Cardiac fibroblast (primary cell): ENCODE measurements at regions not wholly inside any gene's neighbourhood (a gene's known extent, or its start where the extent isn't known, plus 50 kb on each side); places are given as distances from the start of the nearest gene placed in this dataset.

ENCODE experiments used
- DNase-seq, 2 donors: peaks; one replicate each; pipeline versions ENCODE4 v3.0.0 to v3.0.0-alpha.2; 2010; ENCODE audit warnings: low read depth in 2 of 2
- H3K4me3 ChIP-seq, 2 donors: replicated peaks in 1 of 2; 1 replicate in 1 of 2; 2 replicates in 1 of 2; pipeline ENCODE4 v1.5.1; 2011; ENCODE audit warnings: low read depth in 2 of 2, low read length in 2 of 2, mild to moderate bottlenecking in 2 of 2, moderate library complexity in 1 of 2
- CTCF ChIP-seq: IDR thresholded peaks from one replicate; pipeline ENCODE4 v1.5.1; 2011; ENCODE audit warnings: low read depth, mild to moderate bottlenecking, low read length, inconsistent platforms

GRCh38 chr17:83183951-83184506 lies 104.6 kb downstream of the METRNL start:
- no peak overlapping the region for H3K4me3 ChIP-seq
- TF ChIP-seq CTCF, result no peak
- no peak for DNase-seq

GRCh38 chr17:83185023-83186002 lies 105.9 kb downstream of the METRNL start:
- no peak for TF ChIP-seq CTCF
- DNase-seq, result no peak
- no peak overlapping the region for H3K4me3 ChIP-seq

GRCh38 chr17:83186226-83186625 lies 106.8 kb downstream of the METRNL start:
- TF ChIP-seq CTCF, result no peak
- DNase-seq, result no peak
- no peak overlapping the region for H3K4me3 ChIP-seq

- H3K4me3 ChIP-seq, result no peak overlapping the region
- DNase-seq, result no peak
- no peak for TF ChIP-seq CTCF
Observed at GRCh38 chr17:83186751-83187421, 107.5 kb downstream of the METRNL start.

- no peak for DNase-seq
- no peak for TF ChIP-seq CTCF
- H3K4me3 ChIP-seq, result no peak overlapping the region
Observed at GRCh38 chr17:83187782-83188311, 108.4 kb downstream of the METRNL start.

- peak; percentile 48 to 49 for DNase-seq
- H3K4me3 ChIP-seq, result no peak overlapping the region
- TF ChIP-seq CTCF, result no peak
Observed at GRCh38 chr17:83189044-83190003, 109.9 kb downstream of the METRNL start.
